Omental fat pad (tissue), 3 donors: ENCODE measurements at regions not wholly inside any gene's neighbourhood (a gene's known extent, or its start where the extent isn't known, plus 50 kb on each side); places are given as distances from the start of the nearest gene placed in this dataset.

Source experiments
- ATAC-seq: fragments of 150-250 bp; one replicate; pipeline ENCODE4 v1.9.1; 2016; ENCODE audit warnings: mild to moderate bottlenecking, moderate library complexity; ENCODE audit not compliant: low FRiP score
- DNase-seq: peaks from one replicate; pipeline ENCODE4 v3.0.0-alpha.2; 2019; ENCODE audit warnings: low spot score
- TF ChIP-seq, protein P1 (sequence below), 3 donors: fragments of 450-650 bp; IDR thresholded peaks; one replicate each; pipeline ENCODE4 v1.5.1; 2016 to 2017; ENCODE audit warnings: antibody characterized with exemption in 3 of 3, mild to moderate bottlenecking in 3 of 3, moderate library complexity in 2 of 3

DNA sequence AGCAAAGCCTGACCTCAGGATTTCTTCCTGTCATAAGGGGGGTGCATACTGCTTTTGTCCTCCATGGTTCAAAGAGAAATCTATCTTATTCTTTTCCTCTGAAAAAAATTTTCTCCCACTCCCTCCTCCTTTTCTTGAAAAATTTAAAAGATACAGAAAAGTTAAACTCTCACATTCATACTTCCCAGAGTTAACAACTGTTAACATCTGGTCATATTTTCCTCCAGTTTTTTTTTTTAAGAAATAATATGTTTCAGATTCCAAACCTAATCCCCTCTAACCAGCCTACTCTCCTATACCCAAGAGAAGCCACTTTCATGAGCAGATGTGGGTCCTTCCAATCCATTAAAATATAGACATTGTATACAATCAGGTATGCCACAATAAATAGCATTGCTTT, 378.9 kb upstream of the HNRNPA3 start:
- DNase-seq: no peak
- TF ChIP-seq, protein P1, sequence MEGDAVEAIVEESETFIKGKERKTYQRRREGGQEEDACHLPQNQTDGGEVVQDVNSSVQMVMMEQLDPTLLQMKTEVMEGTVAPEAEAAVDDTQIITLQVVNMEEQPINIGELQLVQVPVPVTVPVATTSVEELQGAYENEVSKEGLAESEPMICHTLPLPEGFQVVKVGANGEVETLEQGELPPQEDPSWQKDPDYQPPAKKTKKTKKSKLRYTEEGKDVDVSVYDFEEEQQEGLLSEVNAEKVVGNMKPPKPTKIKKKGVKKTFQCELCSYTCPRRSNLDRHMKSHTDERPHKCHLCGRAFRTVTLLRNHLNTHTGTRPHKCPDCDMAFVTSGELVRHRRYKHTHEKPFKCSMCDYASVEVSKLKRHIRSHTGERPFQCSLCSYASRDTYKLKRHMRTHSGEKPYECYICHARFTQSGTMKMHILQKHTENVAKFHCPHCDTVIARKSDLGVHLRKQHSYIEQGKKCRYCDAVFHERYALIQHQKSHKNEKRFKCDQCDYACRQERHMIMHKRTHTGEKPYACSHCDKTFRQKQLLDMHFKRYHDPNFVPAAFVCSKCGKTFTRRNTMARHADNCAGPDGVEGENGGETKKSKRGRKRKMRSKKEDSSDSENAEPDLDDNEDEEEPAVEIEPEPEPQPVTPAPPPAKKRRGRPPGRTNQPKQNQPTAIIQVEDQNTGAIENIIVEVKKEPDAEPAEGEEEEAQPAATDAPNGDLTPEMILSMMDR (IDR thresholded peaks at IDR 0.05): no peak
- ATAC-seq: no peak

DNA sequence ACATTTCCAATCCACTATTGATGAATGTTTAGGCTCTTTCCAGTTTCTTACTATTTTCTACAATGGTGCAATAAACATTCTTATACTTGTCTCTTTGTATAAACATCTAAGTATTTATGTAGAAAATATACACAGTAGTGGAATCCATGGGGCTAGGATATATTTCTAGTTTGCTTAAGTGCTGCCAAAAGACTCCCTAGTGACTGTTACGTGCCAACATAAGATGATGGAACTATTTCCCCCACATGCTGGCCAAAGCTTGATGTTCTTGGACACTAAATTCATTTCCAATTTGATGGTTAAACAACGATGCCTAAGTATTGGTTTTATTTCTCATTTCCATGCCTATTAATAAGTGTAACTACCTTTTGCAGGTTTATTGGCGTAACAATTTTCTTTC, 378.4 kb upstream of the HNRNPA3 start:
- TF ChIP-seq, protein P1 (IDR thresholded peaks at IDR 0.05): no peak
- DNase-seq (no peak), ATAC-seq (no peak)

DNA sequence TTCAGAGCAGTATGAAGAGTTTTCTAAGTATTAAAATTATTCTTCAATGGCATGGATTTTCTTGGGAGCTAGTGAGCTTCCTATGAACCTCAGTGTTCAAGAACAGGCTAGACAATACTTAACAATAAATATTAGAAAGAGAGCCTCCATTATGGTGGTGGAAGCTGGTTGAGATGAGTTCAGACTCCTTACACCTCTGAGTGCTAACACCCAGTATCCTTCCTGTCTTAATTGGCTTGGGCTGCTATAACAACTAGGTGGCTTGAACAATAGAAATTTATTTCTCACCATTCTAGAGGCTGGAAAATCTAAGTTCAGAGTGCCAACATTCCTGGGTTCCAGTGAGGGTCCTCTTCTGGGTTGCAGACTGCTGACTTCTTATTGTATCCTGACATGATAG, 369.4 kb upstream of the HNRNPA3 start:
- ATAC-seq (no peak), DNase-seq (no peak)
- TF ChIP-seq, protein P1 (IDR thresholded peaks at IDR 0.05): no peak

DNA sequence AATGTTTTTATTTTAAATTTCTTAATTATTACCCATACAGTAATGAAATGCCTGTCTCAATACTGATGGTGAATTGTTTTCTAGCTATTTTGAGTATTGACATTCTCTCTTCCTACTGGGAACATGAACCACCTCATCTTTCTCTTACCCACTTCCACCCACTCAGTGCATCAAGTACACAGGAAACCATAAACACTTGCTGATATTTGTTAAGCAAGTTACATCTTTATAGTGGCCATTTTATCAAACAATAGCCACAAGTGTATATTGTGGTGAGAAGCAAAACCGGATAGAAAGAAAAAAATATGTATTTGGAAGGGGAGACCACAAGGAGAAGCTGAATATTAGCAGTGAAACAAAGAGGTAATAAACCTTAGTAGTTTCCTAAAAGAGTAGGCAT, 368.1 kb upstream of the HNRNPA3 start:
- DNase-seq (no peak), ATAC-seq (no peak)
- TF ChIP-seq, protein P1 (IDR thresholded peaks at IDR 0.05): no peak

DNA sequence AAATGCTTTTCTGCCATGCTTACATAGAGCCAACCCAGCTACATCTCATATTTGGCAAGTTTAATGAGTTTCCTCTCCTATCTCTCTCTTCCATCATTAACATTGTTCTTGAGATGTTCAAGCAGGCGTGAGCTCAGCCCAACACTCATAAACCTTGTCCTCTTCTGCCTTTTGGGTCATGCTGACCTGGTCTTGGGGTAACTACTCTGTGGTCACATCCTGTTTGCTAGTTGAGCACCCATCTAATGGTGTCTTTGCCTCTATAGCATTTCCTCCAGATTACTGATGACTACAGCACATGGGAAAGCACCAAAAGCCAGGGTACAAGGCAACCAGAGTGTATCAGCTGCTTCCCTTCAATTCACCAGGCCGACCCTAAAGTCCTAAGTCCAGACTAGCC, 366.9 kb upstream of the HNRNPA3 start:
- TF ChIP-seq, protein P1 (IDR thresholded peaks at IDR 0.05): no peak
- DNase-seq: no peak
- ATAC-seq: no peak

DNA sequence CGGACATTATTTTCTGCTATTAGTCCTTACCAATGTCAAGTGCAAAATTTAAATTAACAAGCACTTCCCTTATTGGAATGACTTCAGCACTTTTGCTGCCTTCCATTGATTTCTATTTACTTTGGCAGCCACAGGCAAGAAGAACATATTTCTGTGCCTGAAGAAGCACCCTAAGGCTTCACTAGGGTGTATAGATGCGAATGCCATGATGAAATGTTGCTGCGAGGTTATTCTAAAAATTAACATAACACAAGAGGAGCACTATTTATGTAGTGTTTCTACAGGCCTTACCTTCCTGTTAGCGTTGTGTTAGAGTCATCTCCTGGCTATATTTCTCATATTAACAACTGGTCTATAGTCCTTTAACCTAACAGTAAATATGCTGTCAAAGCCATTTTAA, 365.0 kb upstream of the HNRNPA3 start:
- DNase-seq: no peak
- TF ChIP-seq, protein P1 (IDR thresholded peaks at IDR 0.05): no peak
- ATAC-seq: no peak

DNA sequence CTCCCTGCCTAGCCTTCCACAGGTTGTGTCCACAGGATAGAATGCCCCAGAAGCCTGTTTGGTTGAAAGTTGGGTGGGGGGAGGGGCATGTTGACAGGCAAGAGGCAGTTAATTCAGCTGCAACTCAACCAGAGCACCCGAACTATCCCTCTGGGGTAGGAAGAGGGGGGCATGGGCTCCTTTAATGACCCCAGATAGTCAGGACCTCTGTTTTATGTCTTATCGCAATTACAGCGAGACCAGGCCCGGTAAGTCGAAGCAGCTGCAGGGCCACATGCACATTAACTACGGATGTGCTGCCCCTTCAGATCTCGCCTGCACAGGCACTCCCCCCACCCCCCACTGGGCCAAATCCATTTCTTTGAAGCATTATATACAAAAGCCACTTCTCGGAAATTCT, 363.8 kb upstream of the HNRNPA3 start:
- ATAC-seq (no peak), DNase-seq (no peak)
- TF ChIP-seq, protein P1 (IDR thresholded peaks at IDR 0.05): no peak
